GM18873 (cell line): ENCODE measurements at regions not wholly inside any gene's neighbourhood (a gene's known extent, or its start where the extent isn't known, plus 50 kb on each side); places are given as distances from the start of the nearest gene placed in this dataset.
"Not testable (repeated sequence)": the region's sequence is repeated elsewhere in the genome, so short reads cannot be mapped to it uniquely, and the experiment has no call there.

ENCODE experiments used
- ATAC-seq: cut with Tn5 transposase; IDR thresholded peaks from one replicate; pipeline ENCODE4 v1.9.1; 2021; ENCODE audit warnings: mild to moderate bottlenecking, moderate library complexity, moderate number of reproducible peaks; ENCODE audit not compliant: unreplicated experiment, low FRiP score

DNA sequence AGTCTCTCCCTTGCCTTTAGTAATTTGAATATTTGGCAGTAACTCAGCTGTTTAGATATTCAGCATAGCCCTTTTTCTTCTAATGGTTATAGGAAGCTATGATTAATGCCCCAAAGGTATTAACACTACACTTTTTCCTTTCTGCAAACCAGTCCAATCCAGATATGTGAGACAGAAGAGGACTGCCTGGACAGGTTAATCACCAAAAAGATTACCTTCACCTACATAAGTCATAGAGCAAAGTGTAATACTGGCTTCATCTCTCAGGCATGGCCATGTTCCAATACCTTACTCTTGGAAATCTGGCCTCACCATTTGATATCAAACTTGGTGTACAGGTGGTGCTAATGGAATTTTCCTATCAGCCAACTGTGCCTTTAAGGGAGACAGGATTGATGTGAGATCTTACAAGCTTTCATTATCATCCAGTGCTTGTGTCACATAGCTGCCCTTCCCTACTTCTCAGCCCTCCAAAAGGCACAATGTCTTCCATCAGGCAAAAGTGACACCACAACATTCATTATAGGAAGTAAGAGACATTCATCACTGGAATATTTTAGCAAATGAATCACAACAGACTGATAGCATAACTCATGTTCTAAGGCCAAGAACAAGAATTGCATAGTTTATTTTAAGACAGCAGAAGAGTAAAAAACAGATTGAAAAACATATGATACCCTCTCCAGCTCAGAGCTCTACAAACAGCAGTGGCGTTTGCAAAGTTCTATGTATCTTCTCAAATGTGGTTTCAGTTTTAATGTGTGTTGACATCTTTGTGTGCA lies 91.2 kb upstream of the PAM start:
- no peak for ATAC-seq

DNA sequence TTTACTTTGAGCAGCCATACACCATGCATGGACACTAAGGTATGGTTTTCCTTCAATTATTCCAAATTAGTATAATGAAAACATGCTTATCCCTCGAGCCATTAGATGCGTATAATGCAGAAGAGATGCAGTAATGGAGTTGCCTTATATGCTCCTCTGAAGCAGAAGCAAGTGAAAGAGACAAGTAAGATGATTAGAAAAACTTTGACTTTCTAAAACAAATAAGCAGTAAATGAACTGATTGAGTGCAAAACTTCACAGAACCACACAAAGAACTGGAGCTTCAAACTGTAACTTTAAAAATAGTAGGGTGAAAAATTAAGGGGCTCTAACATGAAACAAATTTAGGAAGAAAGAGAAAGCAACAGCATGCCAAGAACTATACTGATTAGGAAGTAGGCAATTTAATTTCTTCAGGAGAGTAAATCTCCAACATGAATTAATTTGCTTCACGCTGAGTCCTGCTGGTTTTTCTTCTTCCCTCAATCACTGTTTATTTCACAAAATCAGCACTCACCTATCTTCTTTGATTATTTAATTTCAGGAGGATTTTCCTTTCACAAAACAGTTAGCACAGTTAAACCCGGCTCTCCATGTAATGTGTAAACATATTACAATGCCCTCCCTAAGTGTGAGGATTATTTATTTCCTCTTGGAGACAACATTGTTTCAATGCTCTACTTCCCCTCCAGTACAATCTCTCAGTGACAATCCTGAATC lies 90.3 kb upstream of the PAM start:
- ATAC-seq: no peak

DNA sequence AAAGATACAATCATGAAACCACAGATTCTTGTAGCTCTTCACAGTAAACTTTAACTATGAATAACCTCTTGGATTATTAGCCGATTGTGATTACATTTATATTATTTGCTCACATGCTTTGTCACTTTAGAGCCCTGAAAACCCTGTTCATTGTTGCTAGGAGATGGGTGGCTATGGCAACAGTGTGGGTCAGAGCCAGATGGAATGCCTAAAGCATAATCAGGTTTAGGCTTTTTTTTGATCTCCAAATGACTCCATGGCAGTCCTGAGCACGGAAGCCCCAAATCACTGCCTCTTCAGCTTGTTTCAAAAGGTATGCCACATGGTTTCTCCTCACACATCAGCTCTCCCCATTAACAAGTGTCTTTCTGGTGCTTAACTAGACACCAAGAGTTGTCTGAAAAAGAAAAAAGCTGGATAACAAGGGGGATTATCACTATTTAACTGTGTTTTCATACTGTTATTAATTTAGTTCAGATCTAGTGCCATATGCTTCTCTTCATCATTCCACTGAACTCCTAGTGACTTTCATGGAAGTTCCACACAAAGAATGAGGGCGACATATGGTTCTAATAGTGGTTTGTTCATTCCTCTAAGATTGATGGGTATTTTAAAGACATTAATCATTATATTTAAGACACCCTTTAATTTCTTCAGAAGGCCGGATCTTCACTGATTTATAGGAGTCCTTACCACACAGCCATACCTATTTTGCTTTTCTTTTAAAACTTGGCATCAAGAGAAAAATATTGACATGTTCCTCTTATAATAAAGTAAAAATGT lies 88.8 kb upstream of the PAM start:
- ATAC-seq: no peak

DNA sequence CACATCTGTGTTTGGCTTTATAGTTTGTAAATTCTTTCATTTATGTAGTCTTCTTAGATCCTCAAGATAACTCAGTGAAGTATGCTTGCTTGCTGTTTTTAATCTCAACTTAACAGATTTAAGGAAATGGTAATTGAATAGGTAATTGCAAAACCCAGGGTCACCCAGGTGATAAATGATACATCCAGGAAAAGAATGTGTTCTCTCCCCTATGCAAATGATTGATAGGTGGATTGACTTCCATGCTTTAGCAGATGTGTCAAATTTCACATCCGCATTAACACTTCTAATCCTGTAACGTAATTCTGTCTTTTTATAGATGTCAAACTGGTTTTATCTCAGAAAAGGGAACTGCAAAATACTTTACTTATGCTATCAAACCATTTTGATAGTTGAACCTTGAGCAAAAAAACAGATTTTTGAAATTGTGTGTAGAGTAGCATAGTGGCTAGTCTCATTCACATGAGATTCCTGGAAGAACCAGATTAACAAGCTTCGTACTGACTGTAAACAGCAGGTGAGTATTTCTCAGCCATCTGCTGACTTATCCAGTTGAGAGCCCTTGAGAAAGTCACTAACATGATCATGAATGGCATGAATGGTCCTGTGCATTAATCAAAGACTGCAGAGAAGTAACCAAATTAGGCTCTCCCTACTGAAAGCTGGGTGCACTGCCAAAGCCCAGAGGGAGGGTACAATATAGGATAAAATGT lies 86.7 kb upstream of the PAM start:
- ATAC-seq: no peak

DNA sequence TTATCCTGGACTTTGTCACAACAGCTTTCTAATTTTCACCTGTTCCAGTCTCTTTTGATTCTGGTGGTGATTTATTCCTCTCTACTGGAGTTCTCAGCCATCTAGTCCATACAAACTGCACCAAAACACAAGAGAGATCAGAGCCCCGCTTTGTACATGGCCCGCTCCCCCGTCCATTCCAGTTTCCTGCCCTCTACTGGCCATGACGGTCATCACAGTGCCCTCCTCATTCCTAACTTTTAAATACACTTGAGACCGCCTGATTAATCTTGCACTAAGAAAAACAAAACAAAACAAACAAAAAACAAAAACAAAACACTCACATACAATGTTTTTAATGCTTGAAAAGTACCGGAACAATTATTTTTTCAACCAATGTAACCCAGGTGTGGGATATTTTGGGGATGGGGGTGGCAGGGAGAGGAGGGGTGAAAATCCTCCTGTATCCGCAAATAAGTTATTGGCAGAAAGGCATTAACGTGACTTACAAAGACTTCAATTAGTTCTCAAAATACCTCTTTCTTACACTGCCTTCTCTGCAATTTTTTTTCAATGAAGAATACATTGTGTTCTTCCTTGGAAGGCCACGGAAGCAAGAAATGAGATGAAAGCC lies 84.8 kb upstream of the PAM start:
- ATAC-seq: no peak

DNA sequence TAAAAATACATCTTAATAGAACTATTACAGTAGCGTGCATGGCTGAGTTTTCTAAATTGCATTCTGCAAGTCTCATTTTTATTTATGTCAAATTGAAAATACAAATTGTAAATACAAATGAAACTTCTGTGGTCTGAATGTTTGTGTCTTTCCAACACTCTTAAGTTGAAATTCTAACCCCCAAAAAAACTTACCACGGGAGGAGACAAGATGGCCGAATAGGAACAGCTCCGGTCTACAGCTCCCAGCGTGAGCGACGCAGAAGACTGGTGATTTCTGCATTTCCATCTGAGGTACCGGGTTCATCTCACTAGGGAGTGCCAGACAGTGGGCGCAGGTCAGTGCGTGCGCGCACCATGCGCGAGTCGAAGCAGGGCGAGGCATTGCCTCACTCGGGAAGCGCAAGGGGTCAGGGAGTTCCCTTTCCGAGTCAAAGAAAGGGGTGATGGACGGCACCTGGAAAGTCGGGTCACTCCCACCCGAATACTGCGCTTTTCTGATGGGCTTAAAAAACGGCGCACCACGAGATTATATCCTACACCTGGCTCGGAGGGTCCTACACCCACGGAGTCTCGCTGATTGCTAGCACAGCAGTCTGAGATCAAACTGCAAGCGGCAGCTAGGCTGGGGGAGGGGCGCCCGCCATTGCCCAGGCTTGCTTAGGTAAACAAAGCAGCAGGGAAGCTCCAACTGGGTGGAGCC lies 83.9 kb upstream of the PAM start:
- not testable (repeated sequence) for ATAC-seq

DNA sequence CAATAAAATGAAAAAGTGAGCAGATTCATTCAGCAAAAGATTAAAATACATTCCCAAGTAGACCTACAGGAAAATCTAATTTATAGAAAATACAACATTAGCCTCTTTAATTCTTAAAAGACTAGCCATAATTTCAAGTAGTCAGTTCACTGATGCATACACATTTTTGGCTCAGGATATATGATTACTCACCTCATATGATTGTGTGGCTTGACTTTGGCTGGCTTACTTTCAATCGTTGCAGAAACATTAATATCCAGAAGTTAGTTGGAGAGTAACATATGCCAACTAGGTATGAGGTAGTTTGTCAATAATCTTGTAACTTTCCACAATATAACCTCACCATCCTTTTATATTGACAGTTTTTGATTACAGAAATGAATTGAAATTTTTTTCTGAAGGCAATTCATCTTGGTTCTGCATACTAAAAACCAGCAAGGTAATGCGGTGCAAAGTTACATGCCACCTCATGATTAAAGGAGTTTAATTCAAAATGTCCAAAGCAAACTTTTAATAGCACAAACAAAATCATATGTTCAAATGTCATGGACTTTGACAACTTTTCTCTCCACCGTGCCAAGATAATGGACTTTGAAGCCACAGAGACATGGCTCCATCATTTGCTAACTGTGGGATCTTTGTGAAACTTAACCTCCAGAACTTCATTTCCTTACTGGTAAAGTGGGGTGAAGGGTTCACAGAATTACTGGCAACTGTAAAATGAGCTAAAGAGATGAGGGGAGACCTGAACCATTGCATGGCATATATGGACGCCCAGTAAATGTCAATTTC lies 76.6 kb upstream of the PAM start:
- ATAC-seq: no peak

DNA sequence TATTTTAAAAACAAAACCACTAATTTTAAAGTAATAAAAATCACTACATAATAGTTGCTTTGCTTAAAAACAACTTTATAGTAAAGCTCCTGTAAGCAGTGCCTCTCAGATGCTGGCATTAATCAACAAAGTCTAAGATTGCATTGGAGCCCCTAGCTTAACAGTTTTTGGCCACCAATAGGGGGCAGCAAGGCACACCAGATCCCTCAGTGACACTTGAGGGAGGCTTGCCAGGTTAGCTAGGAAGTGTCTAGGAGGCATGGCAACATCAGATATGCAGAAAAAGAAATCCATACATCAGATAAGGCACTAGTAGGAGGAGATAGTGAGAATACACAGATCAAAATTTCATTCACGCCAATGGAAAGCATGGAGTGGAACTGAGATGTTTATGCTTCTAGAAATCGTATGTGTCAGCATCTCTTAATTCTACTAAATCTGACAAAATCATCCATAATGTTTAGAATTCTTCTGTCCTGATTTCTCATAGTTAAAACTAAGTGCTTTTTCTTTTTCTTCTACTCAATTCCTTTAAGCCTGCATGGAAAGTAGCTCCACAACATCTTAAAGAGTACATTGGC lies 73.6 kb upstream of the PAM start:
- ATAC-seq: no peak

DNA sequence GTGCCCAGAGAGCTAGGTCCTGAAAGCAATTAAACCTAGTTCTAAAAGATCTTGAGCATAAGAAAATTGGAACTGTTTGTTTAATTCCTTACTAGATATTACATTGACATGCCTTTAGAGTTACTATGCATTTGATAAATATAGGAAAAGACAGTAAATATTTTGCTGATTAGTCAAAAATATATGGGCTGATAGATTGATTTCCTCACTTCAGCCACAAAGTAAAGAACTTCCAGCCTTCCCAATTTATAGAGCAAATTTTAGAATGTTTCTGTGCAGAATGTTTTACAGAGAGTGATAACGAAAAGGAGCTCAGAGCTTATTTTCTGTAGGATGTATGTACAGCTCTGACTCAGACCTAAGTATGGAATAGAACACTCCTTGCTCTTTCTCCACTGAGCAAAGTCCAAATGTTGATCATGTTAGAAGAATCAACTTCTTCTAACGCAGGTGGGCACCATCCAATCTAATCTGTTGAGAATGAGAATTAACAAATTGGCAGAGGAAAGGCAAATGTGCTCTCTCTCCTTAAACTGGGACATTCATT lies 72.9 kb upstream of the PAM start:
- ATAC-seq: no peak

DNA sequence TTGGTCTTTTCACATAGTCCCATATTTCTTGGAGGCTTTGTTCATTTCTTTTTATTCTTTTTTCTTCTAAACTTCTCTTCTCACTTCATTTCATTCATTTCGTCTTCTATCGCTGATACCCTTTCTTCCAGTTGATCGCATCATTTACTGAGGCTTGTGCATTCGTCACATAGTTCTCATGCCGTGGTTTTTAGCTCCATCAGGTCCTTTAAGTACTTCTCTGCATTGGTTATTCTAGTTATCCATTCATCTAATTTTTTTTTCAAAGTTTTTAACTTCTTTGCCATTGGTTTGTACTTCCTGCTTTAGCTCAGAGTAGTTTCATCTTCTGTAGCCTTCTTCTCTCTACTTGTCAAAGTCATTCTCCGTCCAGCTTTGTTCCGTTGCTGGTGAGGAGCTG lies 67.0 kb upstream of the PAM start:
- ATAC-seq: not testable (repeated sequence)

DNA sequence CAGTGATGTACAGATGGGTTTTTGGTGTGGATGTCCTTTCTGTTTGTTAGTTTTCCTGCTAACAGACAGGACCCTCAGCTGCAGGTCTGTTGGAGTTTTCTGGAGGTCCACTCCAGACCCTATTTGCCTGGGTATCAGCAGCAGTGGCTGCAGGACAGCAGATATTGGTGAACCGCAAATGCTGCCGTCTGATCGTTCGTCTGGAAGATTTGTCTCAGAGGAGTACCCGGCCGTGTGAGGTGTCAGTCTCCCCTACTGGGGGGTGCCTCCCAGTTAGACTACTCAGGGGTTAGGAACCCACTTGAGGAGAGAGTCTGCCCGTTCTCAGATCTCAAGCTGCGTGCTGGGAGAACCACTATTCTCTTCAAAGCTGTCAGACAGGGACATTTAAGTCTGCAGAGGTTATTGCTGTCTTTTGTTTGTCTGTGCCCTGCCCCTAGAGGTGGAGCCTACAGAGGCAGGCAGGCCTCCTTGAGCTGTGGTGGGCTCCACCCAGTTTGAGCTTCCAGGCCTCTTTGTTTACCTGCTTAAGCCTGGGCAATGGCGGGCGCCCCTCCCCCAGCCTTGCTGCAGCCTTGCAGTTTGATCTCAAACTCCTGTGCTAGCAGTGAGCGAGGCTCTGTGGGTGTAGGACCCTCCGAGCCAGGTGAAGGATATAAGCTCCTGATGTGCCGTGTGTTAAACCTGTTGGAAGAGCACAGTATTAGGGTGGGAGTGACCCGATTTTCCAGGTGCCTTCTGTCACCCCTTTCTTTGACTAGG lies 66.3 kb upstream of the PAM start:
- ATAC-seq: not testable (repeated sequence)

DNA sequence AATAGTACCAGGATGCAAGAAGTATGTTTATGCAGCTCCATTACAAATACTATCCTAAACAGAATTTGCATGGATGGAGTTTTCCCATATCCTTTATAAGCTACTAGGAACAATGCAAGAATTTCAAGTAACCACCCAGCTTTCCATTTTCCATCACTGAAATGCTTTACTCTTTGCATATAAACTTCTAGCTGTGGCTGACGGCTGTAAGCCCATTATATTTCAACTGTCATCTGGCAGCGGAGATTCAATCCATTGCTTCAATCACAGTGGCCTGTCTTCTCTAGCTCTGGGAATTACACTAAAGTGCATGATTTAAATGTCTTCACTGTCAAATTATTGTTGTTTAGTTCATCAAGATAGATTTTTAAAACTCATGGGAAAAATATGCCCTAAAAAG lies 64.2 kb upstream of the PAM start:
- no peak for ATAC-seq

DNA sequence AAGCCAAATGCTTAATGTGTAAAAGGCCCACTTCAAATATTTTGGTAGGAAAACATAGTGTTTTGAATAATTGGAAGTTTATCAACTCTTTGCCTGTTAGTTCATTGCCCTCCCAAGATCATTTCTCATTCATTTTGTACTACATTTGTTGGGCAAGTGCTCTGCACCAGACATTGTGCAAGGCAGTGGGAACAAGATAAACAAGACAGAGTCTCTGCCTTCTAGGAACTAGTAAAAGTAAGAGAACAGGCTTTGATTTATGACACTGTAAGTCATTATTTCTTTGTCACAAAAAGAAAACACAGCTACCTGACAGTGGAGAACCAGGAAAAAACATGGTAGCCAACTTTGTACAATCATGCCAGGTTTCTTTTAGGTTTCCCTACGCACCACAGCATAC lies 63.7 kb upstream of the PAM start:
- no peak for ATAC-seq

DNA sequence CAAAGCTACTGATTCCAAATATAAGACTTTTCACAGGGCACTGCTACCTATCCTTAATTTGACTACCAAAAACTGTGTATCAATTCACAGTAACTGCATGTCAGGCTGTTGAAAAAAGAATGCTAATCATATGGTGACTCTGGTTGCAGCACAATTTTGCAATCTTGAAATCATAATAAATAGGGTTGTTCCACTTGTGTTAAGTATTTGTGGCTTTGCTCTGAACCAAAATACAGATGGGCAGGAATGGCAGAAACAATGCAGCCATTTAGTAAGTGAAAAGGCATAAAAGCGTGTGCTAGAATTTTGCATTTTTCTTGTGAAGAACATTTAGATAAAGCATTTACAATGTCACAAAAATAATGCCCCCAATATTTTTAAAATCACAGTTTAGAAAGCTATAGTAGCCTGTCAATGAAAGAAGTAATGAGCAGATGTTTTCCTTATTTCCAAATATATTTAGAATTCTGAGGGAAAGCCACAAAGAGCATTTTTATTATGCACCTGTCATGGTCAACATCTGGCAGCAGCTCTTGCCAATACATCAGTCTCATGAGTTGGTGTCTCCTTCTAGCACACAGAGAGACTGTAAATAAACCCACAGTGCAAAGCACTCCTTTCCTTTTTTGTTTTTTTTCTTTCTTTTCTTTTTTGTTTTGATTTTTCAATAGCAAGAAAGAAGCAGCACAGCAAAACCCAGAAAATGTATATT lies 54.8 kb upstream of the PAM start:
- ATAC-seq: no peak

DNA sequence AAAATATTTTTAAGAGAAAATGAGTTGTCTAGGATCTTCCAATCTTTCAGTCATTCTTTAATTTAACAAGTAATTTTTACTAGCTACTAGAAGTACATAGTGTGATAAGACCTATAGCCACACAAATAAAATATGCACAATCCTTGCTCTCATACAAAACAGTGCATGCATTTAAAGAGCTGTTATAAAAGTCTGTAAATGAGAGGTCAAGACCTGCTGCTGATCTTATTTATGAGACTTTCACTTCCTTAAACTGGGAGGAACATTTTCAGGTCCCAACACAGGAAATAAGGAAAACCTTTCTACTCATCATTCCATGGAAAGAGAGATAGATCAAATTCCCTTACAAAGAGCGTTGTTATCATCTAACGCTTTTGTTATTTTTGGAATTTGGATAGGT lies 54.2 kb upstream of the PAM start:
- no peak for ATAC-seq

DNA sequence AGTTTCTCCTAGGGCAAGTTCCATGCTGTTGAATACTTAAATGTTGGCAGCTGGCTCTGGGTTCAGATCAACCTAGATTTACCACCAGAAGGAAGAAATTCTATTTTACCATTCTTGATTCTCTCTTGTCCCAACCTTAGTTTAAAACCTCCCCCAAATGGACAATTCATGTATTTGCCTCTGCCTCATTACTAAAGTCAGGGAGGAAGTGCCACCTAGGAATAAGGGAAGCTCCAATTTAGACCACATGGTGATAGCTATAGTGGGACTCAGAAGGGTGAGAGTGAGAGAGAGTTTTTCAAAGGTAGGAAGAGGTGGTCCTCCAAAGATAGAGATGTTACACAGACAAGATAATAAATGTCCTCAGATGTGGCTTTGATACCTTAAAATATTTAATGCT lies 53.4 kb upstream of the PAM start:
- ATAC-seq: no peak
